Endothelial cell of hepatic sinusoid (primary cell): ENCODE measurements at regions not wholly inside any gene's neighbourhood (a gene's known extent, or its start where the extent isn't known, plus 50 kb on each side); places are given as distances from the start of the nearest gene placed in this dataset.
"Not testable (repeated sequence)": the region's sequence is repeated elsewhere in the genome, so short reads cannot be mapped to it uniquely, and the experiment has no call there.

Experiments
- in situ Hi-C: cut with HindIII; loops from 2 replicates; pipeline ENCODE4 v1.10.0; 2017; ENCODE audit warnings: low sequenced_read_pairs

DNA sequence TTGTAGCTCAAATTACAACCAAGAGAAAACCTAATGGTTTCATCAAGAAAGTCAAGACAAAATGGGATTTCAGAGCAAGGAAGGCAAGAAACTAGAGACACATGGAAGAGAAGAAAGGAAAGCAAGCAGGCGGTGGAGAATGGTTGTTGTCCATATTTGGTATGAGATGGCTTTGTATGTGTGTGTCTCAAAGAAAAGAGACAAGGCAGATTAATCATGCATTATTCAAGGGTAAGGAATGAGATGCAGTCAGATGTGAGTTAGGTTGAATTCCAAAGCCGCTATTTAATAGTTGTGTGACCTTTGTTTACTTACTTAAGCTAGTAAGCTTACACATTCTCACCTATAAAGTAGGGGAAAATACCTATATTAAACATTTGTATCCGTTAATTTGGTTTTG lies 1029.6 kb downstream of the CDH11 start:
- in situ Hi-C loops, result no loop called here

DNA sequence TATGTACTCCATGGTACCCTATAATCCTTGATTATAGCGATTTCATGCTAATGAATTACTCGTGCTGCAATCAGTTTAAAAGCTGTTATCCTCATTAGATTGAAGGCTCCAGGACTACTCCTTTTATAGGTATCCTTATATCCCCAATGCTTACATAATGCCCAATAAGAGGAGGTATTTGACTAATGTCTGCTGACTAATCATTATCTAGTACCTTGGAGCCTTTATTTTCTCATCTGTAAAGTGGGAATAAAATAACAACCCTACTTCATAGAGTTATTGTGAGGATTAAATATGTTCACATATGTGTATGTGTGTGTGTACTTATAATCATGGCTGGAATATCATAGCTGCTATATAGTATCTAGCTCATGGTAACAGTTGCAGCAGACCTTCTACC lies 1031.5 kb downstream of the CDH11 start:
- in situ Hi-C loops, result no loop called here

DNA sequence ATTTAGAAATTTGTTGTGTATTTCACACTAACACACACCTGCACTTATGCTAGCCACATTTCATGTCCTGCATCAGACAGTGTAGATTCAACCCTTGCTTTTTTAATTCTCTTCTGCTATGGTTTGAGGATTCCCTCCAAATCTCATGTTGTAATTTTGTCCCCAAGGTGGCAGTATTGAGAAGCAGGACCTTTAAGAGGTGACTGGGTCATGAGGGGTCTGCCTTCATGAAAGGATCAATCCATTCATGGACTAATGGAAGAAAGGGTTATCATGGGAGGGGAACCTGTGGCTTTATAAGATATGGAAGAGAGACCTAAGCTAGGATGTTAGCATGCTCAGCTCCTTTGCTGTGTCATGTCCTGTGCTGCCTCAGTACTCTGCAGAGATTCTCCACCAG lies 1032.2 kb downstream of the CDH11 start:
- in situ Hi-C loops, result no loop called here

DNA sequence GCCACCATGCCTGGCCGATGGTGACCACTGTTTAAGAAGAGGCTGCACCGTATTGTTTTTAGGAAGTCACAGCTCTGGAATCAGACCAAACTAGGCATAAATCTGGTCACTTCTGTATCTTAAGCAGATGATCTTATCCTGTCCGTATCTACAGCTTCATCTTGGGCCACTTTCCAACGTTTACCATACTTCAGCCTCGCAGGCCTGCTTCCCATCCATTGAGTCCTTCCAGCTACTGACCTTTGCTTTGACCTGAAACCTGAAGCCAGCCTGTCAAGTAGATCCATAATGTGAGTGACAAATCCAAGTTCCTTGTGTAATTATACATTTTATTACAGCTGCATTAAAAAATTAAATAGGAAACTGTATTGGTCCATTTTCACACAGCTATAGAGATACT lies 1033.0 kb downstream of the CDH11 start:
- in situ Hi-C loops, result no loop called here

DNA sequence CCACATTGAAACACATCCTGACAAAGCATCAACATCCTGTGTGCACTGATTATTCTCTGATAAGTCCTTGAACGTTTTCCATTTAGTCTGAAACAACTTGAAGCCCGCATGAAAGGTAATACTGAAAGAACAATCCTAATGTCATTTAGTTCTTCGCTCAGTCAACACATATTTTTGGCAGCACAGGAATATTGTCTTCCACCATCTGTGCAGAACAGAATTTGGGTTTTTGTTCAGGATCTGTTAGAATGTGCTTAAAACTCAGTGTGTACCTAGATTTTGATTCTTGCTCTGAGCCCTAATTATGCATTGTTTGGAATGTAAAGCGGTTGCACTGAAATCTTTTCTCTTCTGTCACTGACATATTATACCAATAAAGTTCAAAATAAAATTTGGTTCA lies 1036.6 kb downstream of the CDH11 start:
- in situ Hi-C loops, result no loop called here

DNA sequence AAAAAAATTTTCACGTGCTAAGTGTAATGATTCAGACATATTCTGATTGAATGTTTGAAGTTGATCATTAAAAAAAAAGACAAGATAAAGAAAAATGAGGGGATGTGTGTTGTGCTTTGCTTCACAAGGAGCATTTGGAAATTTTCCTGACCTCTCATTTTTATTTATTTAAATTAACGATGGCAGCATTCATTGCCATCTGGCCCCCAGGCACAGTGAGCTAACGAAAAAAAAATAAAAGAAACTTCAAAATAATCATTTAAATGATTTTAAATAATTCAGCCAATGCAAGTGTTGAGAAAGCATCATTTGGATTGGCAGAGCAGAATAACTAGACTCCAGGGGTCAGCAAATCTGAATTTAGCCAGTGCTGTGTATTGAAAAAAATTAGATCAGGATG lies 1037.2 kb downstream of the CDH11 start:
- in situ Hi-C loops, result no loop called here

DNA sequence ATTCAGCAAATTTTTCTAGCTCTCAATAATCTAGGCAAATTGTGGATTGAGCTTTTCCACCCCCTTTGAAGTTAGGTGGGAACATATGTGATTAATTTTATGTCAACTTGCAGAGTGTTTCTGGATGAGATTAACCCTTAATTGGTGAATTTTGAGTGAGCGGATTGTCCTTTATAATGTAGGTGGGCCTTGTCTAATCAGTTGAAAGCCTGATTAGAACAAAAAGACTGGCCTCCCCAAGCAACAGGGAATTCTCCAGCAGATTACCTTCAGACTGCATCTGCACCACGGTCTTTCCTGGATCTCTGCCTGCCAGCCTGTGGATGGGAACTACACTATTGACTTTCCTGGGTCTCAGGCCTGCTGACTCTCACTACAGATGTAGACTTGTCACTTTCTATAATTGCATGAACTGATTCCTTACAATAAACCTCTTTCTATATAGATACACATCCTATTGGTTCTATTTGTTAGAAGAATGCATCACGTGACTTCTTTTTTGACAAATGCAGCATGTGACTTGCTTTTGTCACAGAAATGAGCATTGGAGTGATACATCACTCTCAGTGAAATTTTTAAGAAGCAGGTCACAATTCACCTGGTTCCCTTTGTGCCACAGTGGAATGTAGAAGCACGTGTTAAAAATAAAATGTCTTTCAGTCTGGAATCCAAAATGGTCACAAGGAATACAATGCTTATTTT lies 1038.3 kb downstream of the CDH11 start:
- in situ Hi-C loops, result no loop called here

DNA sequence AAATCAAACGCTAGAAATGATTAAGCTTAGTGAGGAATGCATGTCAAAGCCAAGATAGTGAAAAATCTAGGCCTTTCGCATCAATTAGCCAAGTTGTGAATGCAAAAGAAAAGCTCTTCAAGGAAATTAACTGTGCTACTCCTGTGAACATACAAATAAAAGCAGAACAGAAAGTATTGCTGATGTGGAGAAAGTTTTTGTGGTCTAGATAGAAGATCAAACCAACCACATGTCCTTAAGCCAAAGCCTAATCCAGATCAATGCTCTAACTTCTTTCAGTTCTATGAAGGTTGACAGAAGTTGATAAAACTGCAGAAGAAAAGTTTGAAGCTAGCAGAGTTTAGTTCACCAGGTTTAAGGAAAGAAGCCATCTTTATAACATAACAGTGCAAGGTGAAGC lies 1044.6 kb downstream of the CDH11 start:
- in situ Hi-C loops, result no loop called here

DNA sequence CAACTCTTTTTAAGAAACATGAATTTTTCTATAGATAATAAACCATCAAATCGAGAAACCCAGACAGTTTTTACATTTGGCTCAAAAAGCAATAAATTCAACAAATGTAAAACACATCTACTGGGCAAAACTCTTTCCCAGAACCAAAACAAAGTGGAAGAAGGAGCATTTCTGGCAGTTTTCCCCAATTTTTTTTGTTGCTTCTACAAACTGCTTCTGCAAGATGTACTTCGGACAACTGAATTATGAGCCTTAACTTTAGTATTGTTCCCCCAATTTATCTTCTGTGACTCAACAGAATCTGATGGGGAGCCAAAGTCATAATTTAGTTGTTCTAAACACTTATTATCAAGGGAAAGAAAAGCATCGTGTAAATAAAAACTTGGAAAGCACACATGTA lies 1047.2 kb downstream of the CDH11 start:
- in situ Hi-C loops, result no loop called here

DNA sequence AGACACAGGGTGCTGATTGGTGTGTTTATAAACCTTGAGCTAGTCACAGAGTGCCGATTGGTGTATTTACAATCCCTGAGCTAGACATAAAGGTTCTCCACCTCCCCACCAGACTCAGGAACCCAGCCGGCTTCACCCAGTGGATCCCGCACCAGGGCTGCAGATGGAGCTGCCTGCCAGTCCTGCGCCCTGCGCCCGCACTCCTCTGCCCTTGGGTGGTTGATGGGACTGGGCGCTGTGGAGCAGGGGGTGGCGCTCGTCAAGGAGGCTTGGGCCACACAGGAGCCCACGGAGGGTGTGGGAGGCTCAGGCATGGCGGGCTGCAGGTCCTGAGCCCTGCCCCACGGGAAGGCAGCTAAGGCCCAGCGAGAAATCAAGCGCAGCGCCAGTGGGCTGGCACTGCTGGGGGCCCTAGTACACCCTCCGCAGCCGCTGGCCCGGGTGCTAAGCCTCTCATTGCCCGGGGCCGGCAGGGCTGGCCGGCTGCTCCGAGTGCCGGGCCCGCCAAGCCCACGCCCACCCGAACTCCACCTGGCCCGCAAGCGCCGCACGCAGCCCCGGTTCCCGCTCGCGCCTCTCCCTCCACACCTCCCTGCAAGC lies 1049.6 kb downstream of the CDH11 start:
- in situ Hi-C loops, result not testable (repeated sequence)

DNA sequence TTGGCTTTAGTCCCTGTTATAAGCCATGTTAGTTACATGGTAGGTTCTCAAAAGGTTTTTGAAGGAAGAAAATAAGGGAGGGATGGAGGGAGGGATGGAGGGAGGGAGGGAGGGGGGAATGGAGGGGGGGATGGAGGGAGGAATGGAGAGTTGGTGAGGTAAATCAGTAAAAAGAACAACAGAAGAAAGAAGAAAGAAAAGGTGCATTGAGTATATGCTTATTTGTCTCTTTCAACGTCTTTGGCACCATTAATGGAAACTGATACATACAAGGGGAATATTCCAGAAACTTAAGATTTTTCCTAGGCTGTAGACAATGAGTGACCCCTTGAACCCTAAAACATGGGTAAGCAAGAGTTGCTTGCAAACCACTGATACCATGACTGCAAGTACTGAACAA lies 1056.3 kb downstream of the CDH11 start:
- in situ Hi-C loops, result no loop called here

DNA sequence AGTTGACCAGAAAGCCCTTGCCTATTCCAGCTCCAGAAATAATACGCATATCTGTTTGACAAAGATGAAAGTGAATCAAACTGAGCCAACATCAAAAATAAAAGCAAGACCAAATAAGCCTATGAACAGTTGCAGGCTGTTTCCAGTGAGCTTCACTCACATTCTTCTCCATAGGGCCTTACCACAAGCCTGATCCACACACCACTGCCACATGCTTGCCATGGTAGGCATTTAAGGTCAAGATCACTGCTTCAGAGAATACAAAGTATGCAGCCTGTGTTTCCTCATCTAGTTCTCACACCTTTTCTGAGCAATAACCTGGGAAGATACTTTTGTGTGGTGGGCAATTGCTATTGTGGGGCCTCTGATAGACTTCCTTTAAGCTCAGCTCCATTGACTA lies 1060.2 kb downstream of the CDH11 start:
- in situ Hi-C loops, result no loop called here

DNA sequence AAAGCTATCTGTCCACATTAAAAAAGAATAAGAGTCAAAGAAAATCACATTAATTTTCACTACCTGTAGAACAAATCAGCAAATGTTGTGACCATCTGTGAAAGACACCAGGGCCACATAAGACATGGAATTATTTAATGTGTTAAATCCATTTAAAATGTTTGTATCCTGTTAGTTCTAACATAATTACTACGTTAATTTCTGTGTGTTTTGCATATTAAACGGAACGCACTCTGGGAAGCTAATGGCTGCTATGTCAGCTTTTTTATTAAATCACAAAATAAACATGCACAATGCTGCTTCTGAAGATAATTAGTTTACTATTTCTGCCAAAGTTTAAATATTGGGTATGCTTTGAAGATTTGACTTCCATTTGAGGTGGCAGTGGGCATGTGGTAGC lies 1061.2 kb downstream of the CDH11 start:
- in situ Hi-C loops, result no loop called here

DNA sequence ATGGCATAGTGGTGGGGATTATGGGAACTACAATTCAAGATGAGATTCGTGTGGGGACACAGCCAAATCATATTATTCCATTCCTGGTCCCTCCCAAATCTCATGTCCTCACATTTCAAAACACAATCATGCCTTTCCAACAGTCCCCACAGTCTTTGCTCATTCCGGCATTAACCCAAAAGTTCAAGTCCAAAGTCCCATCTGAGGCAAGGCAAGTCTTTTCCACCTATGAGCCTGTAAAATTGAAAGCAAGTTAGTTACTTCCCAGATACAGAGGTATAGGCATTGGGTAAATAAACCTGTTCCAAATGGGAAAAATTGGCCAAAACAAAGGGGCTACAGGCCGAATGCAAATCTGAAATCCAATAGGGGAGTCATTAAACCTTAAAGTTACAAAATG lies 1063.2 kb downstream of the CDH11 start:
- in situ Hi-C loops, result no loop called here

DNA sequence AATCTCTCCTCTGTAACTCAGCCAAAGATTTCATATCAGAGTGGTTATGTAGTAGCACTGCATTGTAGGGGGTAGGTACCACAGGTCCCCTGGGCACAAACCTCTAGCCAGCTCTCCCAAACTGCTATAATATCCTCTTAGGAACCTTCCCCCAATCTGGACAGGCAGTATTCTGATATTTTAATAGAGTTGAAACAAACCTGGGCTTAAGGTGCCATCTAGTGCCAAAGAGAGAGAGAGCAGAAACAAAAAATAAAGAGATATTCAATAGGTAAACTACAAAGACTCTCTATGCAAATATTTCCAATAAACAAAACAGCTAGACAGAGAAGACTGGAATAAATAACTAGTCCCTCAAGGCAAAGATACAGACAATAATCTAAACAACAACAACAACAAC lies 1070.0 kb downstream of the CDH11 start:
- in situ Hi-C loops, result no loop called here

DNA sequence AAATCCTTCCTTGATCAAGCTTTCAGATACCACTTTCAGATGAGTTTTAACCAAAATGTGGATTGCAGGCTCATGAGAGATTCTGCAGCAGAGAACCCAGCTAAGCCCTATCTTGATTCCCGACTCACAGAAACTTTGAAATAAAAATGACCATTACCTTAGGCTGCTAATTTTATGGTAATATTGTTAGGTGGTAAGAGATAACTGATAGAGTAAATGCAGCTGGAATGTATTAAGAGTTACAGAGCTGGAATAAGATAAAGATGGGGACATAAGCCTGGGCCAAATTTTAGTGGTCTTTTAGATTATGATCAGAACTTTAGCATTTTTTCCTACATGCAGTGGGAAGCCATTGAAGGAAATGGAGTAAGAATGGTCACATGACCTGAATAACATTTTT lies 1074.0 kb downstream of the CDH11 start:
- in situ Hi-C loops, result no loop called here

DNA sequence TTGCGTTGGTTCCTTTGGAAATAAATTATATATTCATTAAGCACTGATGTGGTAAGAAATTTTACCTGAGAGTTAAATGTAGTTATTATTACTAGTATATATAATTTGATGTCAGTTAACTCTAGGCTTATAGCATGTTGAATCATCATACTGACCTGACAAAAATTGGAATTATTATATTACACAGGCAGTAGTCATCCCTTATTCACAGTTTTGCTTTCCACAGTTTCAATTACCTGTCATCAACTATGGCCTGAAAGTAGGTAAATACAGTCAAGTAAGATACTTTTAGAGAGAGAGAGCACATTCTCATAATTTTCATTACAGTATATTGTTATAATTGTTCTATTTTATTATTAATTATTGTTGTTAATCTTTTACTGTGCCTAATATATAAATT lies 1074.7 kb downstream of the CDH11 start:
- in situ Hi-C loops, result no loop called here

DNA sequence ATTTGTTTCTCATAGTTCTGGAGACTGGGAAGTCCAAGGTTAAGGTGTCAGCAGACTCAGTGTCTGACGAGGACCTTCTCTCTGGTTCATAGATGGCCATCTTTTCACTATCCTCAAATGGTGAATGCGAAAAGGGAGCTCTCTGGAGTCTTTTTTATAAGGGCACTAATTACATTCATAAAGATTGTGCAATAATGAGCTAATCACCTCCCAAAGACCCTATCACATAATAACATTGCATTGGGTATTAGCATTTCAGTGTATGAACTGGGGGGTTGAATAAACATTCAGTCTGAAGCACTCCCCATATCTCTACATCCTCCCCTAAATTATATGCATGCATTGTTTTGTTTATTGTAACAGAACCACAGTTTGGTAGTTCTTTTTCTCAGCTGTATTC lies 1086.5 kb downstream of the CDH11 start:
- in situ Hi-C loops, result no loop called here

DNA sequence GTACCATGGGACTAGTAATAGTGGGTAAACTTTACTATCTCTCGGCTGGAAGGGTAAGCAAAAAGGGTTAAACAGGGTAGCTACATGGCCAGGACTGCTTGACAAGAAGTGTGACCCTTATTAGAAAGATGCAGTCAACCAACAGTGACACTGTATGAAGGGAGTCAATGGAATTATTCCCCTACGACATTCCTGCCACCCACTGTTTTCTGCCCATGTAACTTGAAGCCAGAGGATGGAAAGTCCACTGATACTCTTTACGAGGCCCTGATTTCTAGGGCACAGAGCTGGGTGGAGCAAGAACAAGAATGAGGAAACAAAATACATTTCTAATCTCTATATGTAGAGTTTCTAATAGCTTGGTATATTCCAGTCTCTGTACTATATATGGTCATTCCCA lies 1102.5 kb downstream of the CDH11 start:
- in situ Hi-C loops, result no loop called here

DNA sequence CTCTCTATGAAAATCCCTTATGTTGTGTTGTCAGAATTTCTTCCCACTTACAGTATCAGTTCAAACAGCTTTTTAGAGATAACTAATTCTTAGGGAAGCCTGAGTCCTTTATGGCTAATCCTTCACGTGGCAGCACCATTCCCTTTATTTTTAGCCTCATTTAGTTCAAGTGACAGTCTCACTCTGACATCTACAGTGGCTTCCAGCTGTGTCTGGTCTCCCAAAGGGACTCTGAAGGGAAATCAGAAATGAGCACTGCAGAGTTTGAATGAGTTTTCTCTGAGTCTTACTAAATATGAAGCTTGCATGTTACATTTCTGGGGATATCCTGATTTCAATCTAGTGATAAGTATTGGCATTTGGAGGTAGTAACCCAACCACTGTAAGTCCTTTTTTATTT lies 1104.1 kb downstream of the CDH11 start:
- in situ Hi-C loops, result no loop called here

DNA sequence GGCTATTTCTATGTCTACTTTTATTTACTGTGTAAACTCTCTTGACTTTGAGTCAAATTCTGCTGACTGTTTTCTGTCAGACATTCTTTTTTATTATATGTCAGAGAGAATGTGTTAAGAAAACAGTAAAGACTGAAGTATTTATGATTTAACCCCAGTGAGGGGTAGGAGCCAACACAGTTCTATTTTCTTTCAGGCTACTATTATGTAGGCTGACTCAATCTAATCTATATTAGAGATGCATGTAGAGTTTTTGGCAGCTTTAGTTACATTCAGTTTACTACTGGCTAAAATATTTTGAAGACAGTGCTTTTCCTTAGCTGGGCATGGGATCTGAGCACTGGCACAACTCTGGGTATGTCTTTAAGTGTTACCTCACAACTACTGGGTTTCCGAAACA lies 1108.0 kb downstream of the CDH11 start:
- in situ Hi-C loops, result no loop called here

DNA sequence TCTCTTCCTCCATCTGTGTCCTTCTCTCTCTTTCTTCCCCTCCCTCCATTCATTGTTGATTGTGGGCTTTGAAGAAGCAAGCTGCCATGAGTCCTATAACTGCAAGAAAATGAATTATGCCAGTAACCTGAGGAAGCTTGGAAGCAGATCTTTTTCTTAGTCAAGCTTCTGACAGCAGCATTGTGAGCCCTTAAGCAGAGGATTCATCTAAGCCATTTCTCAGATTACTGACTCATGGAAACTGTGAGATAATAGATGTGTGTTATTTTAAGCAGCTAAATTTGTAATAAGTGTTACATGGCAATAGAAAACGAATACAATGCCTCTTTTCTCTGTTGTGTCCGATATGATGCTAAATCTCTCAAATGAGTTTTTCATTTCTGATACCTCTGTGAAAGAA lies 1109.7 kb downstream of the CDH11 start:
- in situ Hi-C loops, result no loop called here

DNA sequence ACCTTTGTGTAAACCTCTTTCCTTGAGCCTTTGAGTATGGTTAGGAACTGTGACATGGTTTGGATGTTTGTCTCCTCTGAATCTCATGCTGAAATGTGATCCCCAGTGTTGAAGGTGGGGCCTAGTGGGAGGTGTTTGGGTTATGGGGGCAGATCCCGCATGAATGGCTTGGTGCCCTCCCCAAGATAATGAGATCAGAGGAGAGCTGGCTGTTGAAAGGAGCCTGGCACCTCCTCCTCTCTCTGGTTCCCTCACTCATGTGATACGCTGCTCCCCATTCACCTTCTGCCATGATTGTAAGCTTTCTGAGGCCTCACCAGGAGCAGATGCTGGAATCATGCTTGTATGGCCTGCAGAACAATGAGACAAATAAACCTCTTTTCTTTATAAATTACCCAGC lies 1110.2 kb downstream of the CDH11 start:
- in situ Hi-C loops, result no loop called here
